ENCODE measurements at regions not wholly inside any gene's neighbourhood (a gene's known extent, or its start where the extent isn't known, plus 50 kb on each side); places are given as distances from the start of the nearest gene placed in this dataset.

- TF ChIP-seq CTCF (IDR thresholded peaks at IDR 0.05), result no peak
- no peak for TF ChIP-seq POLR2A (IDR thresholded peaks at IDR 0.05)
- TF ChIP-seq POLR2AphosphoS5 (IDR thresholded peaks at IDR 0.05), result no peak
Observed at GRCh38 chr18:39748727-39749126, 2183.1 kb upstream of the CELF4 start.
